Skin of body (tissue), 1 donor: ENCODE measurements at regions not wholly inside any gene's neighbourhood (a gene's known extent, or its start where the extent isn't known, plus 50 kb on each side); places are given as distances from the start of the nearest gene placed in this dataset.

ENCODE experiments used
- DNase-seq: peaks from one replicate; lab custom pipeline; 2025; lab: John Stamatoyannopoulos, UW

- no peak for DNase-seq
These were observed 73.9 kb downstream of the WNT5A start for GRCh38 chr3:55413236-55413635.

- DNase-seq = no peak
These were observed 74.6 kb downstream of the WNT5A start for GRCh38 chr3:55412545-55412944.

GRCh38 chr3:55409806-55410205 is 77.3 kb downstream of the WNT5A start:
- no peak for DNase-seq

GRCh38 chr3:55408193-55408826 is 78.8 kb downstream of the WNT5A start:
- no peak for DNase-seq

GRCh38 chr3:55407426-55407820 is 79.7 kb downstream of the WNT5A start:
- DNase-seq = no peak

- DNase-seq = no peak
These were observed 80.2 kb downstream of the WNT5A start for GRCh38 chr3:55406696-55407425.

DNA sequence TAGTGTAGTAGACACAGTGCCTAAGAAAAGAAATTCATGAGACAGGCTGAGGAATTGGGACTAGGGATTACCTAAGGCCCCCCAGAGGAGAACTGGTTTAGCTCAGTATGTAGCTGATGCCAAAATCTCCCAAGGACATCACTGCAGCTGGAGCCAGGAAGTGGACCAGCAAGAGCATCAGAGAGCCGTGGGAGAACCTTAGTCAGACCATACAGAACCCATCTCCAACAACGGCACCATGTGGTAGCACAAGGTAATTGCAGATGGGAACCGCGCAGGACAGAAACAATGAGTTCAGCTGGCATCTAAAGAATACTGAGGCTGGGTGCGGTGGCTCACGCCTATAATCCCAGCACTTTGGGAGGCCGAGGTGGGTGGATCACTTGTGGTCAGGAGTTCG is 81.7 kb downstream of the WNT5A start:
- DNase-seq = no peak

DNA sequence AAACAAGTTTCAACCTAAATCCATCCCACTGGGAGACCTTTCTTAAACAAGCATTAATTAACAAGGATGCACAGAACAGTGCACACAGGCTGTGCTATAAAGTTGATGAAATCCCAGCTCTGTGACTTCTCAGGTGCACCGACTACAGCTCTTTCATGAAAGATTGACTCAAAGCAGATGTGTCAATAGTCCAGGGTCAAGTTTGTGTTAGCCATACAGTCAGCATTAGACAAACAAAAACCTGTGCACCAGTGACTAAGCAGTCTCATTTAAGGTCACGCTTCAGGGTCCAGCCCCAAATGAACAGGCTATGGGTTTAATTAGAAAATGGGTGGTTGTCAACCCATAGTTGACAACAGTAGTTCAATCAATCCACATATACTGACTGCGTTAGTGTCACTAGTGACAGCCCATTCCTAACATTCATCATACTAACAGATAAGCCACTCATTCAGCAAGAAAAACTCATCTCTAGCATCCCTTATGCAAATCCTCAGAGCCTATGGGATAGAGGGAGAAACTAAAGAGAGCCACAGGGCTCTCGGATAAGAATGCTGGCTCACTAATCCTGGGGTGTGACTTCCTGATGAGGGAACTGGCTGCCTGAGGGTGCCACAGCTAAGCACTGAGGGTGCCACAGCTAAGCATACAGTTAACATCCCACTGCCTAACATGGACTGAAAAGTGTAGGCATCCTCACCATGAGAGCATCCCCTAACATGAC is 84.1 kb downstream of the WNT5A start:
- DNase-seq = no peak

- no peak for DNase-seq
These were observed 106.5 kb downstream of the WNT5A start for GRCh38 chr3:55380561-55380960.

DNA sequence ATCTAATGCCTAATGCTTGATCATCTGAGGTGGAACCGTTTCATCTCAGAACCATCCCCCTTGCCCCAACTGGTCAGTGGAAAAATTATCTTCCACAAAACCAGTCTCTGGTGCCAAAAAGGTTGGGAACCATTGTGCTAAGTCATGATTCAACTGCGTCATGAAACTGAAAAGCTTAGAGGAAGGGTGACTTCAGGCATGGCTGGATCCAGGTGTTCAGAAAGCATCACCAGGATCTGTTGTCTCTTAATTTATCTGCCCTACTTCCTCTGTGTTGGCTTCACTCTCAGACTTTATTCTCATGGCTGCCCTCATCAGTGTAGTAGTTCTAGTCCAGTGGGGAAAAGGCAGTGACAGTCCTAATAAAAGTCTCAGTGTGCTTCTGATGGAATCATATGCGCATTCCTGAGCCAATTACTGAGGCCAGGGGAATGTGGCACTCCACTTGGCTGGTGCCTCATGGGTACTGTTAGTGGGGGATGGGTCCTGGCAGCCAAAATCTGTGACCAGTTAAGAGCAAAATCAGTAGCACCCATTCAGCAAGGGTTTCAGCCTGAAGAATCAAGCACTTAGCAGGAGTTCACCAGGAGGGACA is 110.3 kb downstream of the WNT5A start:
- no peak for DNase-seq

DNA sequence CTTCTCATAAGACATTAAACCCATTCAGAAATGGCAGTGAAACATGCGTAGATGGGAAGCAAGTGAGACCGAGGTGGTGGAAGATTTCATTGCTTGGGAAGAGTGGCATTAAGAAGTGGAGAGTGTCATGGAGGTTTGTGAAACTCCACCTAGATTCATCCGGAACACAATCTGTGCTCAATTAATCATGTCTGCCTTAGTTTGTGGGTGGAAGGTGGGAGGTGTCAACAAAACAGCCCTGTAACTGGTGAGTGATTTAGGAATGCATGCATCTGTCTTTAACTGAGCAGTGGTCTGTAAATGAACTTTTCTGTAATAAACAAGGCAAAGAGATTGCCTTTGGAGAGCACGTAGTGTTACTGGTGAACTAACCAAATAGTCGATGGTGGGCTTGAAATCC is 113.7 kb downstream of the WNT5A start:
- DNase-seq = no peak

DNA sequence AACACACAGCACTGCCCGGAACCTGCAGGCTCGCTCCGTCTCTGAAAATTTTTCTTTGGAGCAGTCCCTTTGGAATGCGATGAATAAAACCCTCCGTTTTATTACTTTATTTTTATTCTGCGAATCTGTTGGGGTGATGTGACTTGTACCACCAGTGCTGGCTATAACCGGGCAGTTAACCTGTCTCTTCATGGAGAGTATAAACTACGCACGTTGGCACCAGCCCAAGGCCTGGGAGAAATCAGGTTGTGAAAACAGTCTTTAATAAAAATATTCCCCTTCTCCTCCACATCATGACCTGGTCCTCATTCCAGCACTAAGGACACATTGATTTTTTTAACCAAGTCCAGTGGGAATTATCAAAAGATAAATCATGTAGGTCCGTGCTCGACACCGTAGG is 116.8 kb downstream of the WNT5A start:
- DNase-seq = no peak

DNA sequence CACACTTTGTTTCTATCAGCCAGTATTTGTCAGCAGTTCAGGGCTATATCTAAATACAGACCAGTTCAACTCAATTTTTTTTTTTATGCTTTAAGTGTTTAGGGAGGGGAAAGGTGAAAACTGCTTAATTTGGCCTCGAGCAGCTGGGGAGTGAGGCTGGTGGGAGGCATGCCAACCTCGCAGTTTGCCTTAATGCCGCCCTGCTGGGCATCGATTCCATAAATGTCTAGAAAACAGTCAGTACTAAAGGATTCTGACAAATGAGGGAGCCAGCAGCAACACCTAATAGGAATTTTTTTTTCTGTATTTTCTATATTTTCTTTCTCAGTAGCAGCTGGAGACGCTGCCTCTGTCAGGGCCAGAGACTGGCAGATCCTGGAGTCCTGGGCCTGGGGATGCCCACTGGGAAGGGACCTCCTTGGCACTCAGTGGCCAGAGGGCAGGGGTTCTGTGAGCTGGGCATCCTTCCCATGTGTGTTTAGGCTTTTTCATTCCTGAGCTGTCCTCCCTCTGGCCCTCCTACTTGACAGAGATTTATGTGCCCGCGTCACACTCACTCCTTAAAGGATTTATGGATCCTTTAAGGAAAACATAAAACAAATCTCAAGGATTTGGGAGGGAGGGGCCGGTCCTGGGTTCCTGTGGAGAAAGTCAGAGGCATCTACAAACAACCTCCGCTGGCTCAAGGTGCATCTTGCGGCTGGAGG is 117.8 kb downstream of the WNT5A start:
- no peak for DNase-seq

- DNase-seq = no peak
These were observed 118.7 kb downstream of the WNT5A start for GRCh38 chr3:55368366-55368765.

- DNase-seq = no peak
These were observed 119.7 kb downstream of the WNT5A start for GRCh38 chr3:55367384-55367783.

DNA sequence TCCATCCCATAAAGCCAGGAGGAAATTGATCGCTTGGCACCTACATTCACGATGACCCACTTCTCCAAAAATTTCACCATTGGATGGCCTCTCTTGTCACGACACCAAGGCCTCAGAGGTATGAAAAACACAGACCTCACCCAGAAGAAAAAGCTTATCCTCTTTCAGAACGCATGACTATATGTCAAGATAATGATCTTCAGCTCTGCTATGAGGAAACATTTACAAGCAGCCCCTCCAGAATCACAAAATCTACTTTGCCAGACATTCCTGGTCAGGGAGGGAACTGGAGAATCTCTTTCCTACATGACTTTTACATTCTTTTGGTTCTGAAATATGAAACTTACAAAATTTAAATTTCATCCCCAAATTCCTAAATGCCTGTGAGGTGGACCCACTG is 122.7 kb downstream of the WNT5A start:
- no peak for DNase-seq

DNA sequence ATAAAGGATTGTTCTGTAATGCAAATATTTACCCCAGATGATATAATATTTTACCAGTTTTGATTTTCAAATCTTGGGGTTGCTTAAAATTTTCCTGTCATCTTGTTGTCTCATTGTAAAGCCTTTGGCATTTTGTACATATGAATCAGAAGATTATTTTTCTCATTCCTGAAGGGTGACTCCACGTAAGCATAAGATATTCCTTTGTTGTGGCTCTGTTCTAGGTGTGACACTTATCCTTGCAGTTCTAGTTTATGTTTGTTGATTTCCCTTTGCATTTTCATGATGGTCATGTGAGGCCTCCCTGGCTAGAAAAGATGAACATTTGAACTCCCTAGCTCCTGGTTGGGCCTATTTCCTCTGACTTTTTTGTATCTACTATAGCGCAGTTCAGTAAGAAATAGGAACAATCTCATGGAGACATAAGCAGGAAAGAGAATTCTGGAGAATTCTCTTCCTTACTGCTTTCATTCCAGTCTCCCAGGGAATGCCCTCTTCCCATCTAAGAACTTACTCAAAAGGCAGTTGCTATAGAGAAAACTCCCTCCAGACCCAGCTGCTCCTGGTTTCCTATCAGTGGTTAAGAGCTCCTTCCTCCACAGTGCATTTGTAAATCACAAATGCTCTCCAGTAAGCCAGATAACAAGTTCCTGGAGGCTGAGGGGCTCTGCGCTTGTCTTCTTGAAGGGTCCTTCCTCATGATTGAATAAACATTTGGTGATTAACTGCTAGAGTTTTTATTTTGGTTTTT is 124.7 kb downstream of the WNT5A start:
- DNase-seq = no peak

DNA sequence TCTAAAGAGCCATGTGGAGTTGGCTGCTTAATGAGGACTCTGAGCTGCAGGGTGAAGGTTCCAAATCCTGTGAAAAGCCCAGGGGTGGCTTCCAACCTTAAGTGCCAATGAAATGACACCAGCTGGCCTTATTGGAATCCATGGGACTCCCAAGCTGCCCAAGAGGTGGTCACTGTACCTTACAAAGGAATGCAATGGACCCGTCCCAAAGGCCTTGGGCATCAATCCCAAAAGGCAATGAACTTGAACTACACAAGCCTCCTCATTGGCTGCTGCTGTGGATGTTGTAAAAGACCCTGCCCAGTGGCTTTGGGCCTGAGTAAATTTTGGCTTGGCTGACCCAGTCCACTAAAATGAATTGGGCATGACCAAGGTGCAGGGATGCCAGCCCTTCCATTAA is 129.3 kb downstream of the WNT5A start:
- no peak for DNase-seq

DNA sequence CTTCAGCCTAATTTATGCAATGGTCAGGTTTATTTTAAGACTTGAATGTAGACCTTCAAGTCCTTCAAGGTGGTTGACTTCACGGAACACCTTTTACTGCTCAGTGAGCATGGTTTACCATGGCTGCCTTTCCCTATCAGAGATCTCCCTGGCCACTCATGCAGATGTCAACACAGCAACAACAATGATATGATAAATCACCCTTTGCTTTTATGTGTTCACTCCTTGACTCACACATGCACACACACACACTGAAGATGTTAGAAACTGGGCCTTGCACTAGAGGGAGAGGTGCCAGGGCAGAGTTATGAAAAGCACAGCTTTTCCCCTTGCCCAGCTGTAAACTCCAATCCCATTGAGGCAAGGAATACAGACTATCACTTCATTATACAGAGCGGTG is 134.4 kb downstream of the WNT5A start:
- DNase-seq = no peak

DNA sequence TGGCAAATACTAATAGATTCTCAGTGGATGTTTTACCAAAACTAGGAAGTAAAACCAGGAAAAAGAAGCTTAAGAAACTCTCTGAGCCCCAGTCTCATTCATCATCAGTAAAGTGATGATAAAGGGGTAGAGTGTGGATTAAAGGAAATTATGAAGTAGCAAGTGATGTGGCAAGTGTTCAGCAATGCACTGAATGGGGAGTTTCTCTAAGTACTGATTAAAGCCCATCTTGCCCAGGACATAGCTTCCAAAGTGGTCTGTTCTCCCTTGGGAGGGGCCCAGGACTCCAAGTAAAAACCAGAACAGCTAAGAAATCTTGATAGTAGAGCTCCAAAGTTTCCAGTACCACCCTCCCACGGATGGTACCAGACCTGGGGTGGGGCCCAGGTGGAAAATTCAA is 137.3 kb downstream of the WNT5A start:
- DNase-seq = no peak
